ENCODE measurements at regions not wholly inside any gene's neighbourhood (a gene's known extent, or its start where the extent isn't known, plus 50 kb on each side); places are given as distances from the start of the nearest gene placed in this dataset.

GRCh38 chr14:40296821-40297220, 864.6 kb upstream of the FBXO33 start:
- no peak for TF ChIP-seq PHF8 (CRISPR knock-in tag; IDR thresholded peaks at IDR 0.05)
- TF ChIP-seq PLSCR1 (CRISPR knock-in tag; IDR thresholded peaks at IDR 0.05; ENCODE audit: borderline replicate concordance) = no peak
- TF ChIP-seq ONECUT2 (CRISPR knock-in tag; IDR thresholded peaks at IDR 0.05) = no peak
- no peak for TF ChIP-seq SP2 (CRISPR knock-in tag; IDR thresholded peaks at IDR 0.05)
- TF ChIP-seq, protein P1, sequence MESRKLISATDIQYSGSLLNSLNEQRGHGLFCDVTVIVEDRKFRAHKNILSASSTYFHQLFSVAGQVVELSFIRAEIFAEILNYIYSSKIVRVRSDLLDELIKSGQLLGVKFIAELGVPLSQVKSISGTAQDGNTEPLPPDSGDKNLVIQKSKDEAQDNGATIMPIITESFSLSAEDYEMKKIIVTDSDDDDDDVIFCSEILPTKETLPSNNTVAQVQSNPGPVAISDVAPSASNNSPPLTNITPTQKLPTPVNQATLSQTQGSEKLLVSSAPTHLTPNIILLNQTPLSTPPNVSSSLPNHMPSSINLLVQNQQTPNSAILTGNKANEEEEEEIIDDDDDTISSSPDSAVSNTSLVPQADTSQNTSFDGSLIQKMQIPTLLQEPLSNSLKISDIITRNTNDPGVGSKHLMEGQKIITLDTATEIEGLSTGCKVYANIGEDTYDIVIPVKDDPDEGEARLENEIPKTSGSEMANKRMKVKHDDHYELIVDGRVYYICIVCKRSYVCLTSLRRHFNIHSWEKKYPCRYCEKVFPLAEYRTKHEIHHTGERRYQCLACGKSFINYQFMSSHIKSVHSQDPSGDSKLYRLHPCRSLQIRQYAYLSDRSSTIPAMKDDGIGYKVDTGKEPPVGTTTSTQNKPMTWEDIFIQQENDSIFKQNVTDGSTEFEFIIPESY (CRISPR knock-in tag; IDR thresholded peaks at IDR 0.05) = no peak
- TF ChIP-seq, protein P2, sequence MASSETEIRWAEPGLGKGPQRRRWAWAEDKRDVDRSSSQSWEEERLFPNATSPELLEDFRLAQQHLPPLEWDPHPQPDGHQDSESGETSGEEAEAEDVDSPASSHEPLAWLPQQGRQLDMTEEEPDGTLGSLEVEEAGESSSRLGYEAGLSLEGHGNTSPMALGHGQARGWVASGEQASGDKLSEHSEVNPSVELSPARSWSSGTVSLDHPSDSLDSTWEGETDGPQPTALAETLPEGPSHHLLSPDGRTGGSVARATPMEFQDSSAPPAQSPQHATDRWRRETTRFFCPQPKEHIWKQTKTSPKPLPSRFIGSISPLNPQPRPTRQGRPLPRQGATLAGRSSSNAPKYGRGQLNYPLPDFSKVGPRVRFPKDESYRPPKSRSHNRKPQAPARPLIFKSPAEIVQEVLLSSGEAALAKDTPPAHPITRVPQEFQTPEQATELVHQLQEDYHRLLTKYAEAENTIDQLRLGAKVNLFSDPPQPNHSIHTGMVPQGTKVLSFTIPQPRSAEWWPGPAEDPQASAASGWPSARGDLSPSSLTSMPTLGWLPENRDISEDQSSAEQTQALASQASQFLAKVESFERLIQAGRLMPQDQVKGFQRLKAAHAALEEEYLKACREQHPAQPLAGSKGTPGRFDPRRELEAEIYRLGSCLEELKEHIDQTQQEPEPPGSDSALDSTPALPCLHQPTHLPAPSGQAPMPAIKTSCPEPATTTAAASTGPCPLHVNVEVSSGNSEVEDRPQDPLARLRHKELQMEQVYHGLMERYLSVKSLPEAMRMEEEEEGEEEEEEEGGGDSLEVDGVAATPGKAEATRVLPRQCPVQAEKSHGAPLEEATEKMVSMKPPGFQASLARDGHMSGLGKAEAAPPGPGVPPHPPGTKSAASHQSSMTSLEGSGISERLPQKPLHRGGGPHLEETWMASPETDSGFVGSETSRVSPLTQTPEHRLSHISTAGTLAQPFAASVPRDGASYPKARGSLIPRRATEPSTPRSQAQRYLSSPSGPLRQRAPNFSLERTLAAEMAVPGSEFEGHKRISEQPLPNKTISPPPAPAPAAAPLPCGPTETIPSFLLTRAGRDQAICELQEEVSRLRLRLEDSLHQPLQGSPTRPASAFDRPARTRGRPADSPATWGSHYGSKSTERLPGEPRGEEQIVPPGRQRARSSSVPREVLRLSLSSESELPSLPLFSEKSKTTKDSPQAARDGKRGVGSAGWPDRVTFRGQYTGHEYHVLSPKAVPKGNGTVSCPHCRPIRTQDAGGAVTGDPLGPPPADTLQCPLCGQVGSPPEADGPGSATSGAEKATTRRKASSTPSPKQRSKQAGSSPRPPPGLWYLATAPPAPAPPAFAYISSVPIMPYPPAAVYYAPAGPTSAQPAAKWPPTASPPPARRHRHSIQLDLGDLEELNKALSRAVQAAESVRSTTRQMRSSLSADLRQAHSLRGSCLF (CRISPR knock-in tag; IDR thresholded peaks at IDR 0.05; ENCODE audit: borderline replicate concordance) = no peak
- no peak for TF ChIP-seq ZNF160 (CRISPR knock-in tag; IDR thresholded peaks at IDR 0.05)
- TF ChIP-seq E2F5 (CRISPR knock-in tag; conservative IDR thresholded peaks at IDR 0.05) = no peak

All from HepG2 (cell line).